Fibroblast of the aortic adventitia (primary cell): ENCODE measurements at regions not wholly inside any gene's neighbourhood (a gene's known extent, or its start where the extent isn't known, plus 50 kb on each side); places are given as distances from the start of the nearest gene placed in this dataset.

Experiments used
- DNase-seq: peaks from one replicate; pipeline ENCODE4 v3.0.0-alpha.2; 2010; ENCODE audit warnings: low read depth
- H3K4me3 ChIP-seq: 2 replicates; pipeline ENCODE4 v1.5.1; 2011; ENCODE audit warnings: low read depth, mild to moderate bottlenecking, control low read depth, low read length, moderate library complexity
- TF ChIP-seq, protein P1 (sequence below): IDR thresholded peaks from 2 replicates; pipeline ENCODE4 v1.5.1; 2011; ENCODE audit warnings: mild to moderate bottlenecking, low read length, control low read depth, inconsistent platforms; ENCODE audit not compliant: insufficient read depth

DNA sequence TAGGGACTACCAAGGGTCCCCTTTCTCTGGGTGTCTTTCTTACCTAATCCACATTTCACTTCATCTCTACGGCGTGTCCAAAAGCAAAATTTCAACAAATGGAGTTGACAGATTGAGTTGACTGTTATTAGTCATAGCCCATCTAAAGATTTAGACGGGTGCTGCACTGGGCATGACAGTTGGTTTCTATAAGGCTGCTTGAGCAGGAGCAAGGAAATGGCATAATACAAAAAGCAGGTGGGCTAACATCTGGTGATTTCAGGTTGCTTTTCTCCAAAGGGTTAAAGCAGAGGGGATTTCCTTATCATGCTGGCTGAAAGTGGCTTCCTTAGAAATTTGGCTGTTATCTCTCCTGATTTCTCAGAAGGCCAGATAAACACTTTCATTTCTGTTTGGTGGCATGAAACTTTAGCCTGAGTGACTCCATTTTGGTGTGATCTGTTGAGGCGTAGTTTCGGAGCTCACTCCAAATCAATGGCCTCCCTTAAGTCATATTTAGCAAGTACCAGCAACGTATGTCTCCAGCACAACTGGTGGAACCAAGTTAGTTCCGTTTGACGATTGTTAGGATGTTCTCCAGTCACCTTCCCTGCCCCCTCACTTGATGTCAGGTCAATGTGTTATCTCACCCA is 440.4 kb downstream of the FGF9 start:
- no peak overlapping the region for H3K4me3 ChIP-seq
- no peak for DNase-seq
- TF ChIP-seq, protein P1, sequence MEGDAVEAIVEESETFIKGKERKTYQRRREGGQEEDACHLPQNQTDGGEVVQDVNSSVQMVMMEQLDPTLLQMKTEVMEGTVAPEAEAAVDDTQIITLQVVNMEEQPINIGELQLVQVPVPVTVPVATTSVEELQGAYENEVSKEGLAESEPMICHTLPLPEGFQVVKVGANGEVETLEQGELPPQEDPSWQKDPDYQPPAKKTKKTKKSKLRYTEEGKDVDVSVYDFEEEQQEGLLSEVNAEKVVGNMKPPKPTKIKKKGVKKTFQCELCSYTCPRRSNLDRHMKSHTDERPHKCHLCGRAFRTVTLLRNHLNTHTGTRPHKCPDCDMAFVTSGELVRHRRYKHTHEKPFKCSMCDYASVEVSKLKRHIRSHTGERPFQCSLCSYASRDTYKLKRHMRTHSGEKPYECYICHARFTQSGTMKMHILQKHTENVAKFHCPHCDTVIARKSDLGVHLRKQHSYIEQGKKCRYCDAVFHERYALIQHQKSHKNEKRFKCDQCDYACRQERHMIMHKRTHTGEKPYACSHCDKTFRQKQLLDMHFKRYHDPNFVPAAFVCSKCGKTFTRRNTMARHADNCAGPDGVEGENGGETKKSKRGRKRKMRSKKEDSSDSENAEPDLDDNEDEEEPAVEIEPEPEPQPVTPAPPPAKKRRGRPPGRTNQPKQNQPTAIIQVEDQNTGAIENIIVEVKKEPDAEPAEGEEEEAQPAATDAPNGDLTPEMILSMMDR, result no peak

DNA sequence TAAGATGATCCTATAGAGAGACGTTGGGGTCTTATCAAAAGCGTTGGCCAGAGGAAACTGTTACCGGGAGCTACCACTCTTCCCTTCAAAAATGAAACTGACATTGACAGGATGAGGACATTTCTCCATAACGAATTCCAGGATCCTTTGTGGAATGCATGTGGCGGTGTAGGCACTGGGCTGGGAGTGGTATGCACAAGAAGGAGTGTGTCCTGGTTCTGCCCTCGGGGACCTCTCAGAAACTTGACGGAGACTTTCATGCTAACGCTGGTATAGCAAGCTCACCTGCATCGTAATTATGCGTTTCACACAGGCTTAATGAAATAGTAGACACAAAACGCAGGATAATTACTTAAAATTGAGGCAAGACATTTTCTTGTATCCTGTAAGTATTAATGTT is 441.1 kb downstream of the FGF9 start:
- no peak for DNase-seq
- TF ChIP-seq, protein P1, result no peak
- H3K4me3 ChIP-seq, result no peak overlapping the region

DNA sequence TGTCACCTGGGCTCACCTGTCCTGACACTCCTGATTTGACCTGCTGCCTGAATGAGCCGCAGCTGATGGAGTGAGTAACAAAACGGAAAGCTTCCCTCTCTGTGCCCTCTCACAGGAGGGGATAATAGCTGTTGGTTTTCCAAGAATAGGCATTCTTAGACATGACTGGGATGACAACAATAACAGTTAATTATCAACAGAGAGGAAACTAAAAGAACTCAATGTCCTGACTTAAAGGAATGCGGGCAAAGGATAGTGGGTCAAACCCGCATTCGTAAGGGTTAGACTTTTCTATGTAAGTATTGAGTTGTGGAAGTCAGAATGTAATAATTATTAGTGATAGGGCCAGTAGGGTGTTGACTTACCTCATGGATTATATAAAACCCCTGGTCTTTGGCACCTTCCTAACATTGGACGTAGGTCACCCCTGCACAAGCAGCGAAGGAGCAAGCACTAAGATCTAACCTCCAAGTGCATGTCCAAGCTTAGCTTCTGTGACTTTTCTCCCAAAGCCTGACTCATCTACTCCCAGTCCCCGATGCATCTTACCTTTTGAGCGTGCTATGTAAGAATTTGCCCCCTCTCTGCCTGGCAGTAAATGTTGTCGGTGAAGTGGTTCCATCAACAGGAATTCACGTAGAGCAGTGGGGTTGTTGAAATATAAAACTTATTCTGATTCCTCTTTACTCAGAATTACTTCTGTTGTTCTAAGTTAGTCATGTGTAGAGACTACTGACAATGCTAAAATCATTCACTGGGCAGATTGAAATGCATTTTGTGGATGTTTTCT is 442.3 kb downstream of the FGF9 start:
- TF ChIP-seq, protein P1, result no peak
- no peak for DNase-seq
- no peak overlapping the region for H3K4me3 ChIP-seq

DNA sequence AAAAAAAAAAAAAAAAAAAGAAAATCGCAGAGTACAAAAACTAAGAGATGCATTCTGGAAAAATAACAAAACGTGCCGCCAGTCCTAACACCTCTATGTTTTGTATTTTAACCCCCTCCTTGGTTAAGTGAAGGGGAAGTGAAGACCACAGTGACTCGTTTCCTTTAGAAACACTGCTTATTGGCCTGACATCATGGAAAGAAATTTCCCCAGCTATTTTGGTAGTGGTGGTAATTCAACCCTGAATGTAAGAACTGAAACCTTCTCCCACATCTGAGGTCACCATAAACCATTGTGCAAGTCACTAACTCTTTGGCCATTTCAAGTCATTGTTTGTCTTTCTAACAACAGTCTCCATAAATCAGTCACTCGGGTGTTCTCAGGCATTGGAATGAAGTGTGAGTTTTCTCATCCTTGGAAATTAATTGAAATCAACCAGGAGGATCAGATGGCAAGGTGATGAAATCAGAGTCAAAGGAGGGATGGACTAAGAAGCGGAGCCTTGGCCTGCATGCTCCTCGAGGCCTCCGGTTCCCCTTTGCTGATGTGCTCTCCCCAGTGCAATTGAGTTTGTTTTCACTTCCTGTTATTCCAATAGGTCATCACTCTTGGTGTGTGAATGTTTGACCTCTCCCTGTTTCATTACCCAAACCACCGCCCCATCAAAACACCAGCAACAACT is 443.9 kb downstream of the FGF9 start:
- TF ChIP-seq, protein P1, result no peak
- no peak for DNase-seq
- no peak overlapping the region for H3K4me3 ChIP-seq

DNA sequence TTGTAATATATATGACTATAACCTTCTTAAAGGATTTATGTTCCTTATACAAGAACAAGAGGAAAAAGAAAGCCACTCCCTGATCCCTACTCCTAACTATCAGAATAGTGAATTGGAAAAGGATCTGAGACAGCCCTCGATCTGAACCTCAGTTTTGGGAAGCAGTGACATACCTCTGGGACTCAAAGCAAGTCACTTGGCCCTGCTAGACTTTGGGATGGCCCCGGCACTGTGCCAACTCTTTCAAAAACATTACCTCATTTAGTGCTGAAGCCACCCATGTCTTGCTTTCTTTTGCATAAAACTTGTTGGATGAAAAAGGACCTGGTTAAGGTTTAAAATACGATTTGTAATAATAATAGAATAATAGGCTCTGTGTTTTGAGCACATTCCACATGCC is 447.3 kb downstream of the FGF9 start:
- no peak for DNase-seq
- TF ChIP-seq, protein P1, result no peak
- no peak overlapping the region for H3K4me3 ChIP-seq

DNA sequence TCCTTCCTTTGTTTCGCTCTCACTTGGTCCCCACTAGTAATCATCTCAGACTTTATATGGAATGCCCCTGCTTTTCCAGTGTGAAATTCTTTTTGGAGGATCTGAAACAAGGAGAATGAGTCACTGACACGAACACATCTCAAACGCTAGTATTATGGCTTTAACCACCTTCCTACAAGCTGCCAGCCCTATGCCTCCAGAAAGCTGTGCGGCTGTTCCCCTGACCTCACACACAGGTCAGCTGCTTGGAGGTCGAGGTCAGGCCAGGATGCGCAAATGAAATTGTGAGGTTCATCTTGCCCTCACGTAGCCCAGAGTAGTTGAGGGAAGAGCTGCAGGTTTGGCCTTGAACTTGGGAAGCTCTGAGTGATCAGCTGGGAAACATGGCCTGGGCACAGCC is 449.8 kb downstream of the FGF9 start:
- TF ChIP-seq, protein P1, result no peak
- DNase-seq, result no peak
- H3K4me3 ChIP-seq, result no peak overlapping the region
